ENCODE measurements at regions not wholly inside any gene's neighbourhood (a gene's known extent, or its start where the extent isn't known, plus 50 kb on each side); places are given as distances from the start of the nearest gene placed in this dataset.

DNA sequence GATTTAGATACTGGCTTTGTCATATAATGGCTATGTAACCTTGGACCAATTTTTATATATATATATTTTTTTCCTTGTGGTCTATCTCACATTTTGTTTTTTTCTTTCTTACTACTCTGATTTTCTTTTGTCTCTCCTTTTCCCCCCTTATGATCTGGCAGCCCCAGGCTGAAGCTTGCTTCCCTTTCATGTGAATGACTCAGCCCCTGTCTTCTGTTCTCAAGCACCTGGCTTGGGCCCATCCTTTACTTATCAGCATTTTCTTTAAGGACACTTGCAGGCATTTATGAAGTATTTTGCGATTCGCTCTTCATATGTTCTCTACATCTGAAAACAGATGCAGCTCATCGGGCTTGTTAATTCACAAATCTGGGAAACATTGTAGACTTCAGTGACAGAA is 163.6 kb downstream of the SPRY2 start:
- no peak overlapping the region for H3K4me2 ChIP-seq (ENCODE audit: insufficient read depth, low read length, poor library complexity, severe bottlenecking)
- no peak overlapping the region for H3K9ac ChIP-seq (ENCODE audit: low read depth, low read length, poor library complexity)
- H3K36me3 ChIP-seq (replicated peaks in 1 of 2; ENCODE audit: control insufficient read depth in 2 of 2, insufficient read depth in 2 of 2, low read length in 2 of 2): no peaks in the 10 kb centered on the region
- no peak for DNase-seq (ENCODE audit: low spot score)
- no peak overlapping the region for H2AK5ac ChIP-seq (ENCODE audit: low read depth, low read length)
- H3K4me1 ChIP-seq (ENCODE audit: control insufficient read depth in 2 of 2, insufficient read depth in 1 of 2, low read depth in 1 of 2, low read length in 2 of 2): peaks cover 4 to 6% of the 10 kb centered on the region in 2 donors
- H3K4ac ChIP-seq (ENCODE audit: low read length): no peak overlapping the region
- H2BK12ac ChIP-seq (ENCODE audit: low read length): no peak overlapping the region
- no peak overlapping the region for H4K91ac ChIP-seq (ENCODE audit: low read depth, low read length, poor library complexity)
- no peaks in the 10 kb centered on the region for H3K27me3 ChIP-seq (ENCODE audit: control insufficient read depth in 3 of 3, insufficient read depth in 3 of 3, low read depth in 1 of 3, low read length in 3 of 3)
- no peak overlapping the region for H3K18ac ChIP-seq (ENCODE audit: low read length)
- H3K79me1 ChIP-seq (ENCODE audit: low read depth, low read length): no peaks in the 10 kb centered on the region
- peaks cover 0 to 7% of the 10 kb centered on the region in 2 donors for H3K9me3 ChIP-seq (replicated peaks in 1 of 2; ENCODE audit: control insufficient read depth in 2 of 2, insufficient read depth in 1 of 2, low read depth in 1 of 2, low read length in 2 of 2)
- no CpG with 5 or more reads among the region's 3 CpGs for WGBS, 2 donors (ENCODE audit: extremely low coverage in 2 of 2, insufficient read length in 2 of 2, insufficient replicate concordance in 1 of 2)
- H2AFZ ChIP-seq (ENCODE audit: low read length): no peak overlapping the region
- H3K23ac ChIP-seq (ENCODE audit: low read depth, low read length, poor library complexity): no peak overlapping the region
- no peak overlapping the region for H4K8ac ChIP-seq (ENCODE audit: low read depth, low read length)
- H3K14ac ChIP-seq (ENCODE audit: low read length): no peak overlapping the region
- H2BK15ac ChIP-seq (ENCODE audit: low read length): no peak overlapping the region
- H2BK120ac ChIP-seq (ENCODE audit: low read depth, low read length): no peak overlapping the region
- no peak overlapping the region for H2BK5ac ChIP-seq (ENCODE audit: low read length)
- H3K27ac ChIP-seq (replicated peaks; ENCODE audit: low read length): no peak overlapping the region
- no peak overlapping the region for H3K4me3 ChIP-seq (ENCODE audit: low read length in 2 of 2)

- Histone ChIP-seq H2BK12ac (ENCODE audit: low read length) (no peak overlapping the region), H4K91ac (ENCODE audit: low read depth, low read length, poor library complexity) (no peak overlapping the region), H3K4me2 (ENCODE audit: insufficient read depth, low read length, poor library complexity, severe bottlenecking) (no peak overlapping the region), H3K79me1 (ENCODE audit: low read depth, low read length) (no peaks in the 10 kb centered on the region), H3K27ac (replicated peaks; ENCODE audit: low read length) (no peak overlapping the region), H3K9me3 (replicated peaks in 1 of 2; ENCODE audit: control insufficient read depth in 2 of 2, insufficient read depth in 1 of 2, low read depth in 1 of 2, low read length in 2 of 2) (peaks cover 0 to 7% of the 10 kb centered on the region in 2 donors), H2BK15ac (ENCODE audit: low read length) (no peak overlapping the region), H3K4me3 (ENCODE audit: low read length in 2 of 2) (no peak overlapping the region), H3K4ac (ENCODE audit: low read length) (no peak overlapping the region), H2BK120ac (ENCODE audit: low read depth, low read length) (no peak overlapping the region), H3K9ac (ENCODE audit: low read depth, low read length, poor library complexity) (no peak overlapping the region), H3K18ac (ENCODE audit: low read length) (no peak overlapping the region), H3K36me3 (replicated peaks in 1 of 2; ENCODE audit: control insufficient read depth in 2 of 2, insufficient read depth in 2 of 2, low read length in 2 of 2) (no peaks in the 10 kb centered on the region), H3K14ac (ENCODE audit: low read length) (no peak overlapping the region), H3K23ac (ENCODE audit: low read depth, low read length, poor library complexity) (no peak overlapping the region), H2AFZ (ENCODE audit: low read length) (peak overlapping the region; percentile 68), H3K27me3 (ENCODE audit: control insufficient read depth in 3 of 3, insufficient read depth in 3 of 3, low read depth in 1 of 3, low read length in 3 of 3) (no peaks in the 10 kb centered on the region), H3K4me1 (ENCODE audit: control insufficient read depth in 2 of 2, insufficient read depth in 1 of 2, low read depth in 1 of 2, low read length in 2 of 2) (peaks cover 0 to 3% of the 10 kb centered on the region in 2 donors), H2BK5ac (ENCODE audit: low read length) (no peak overlapping the region), H2AK5ac (ENCODE audit: low read depth, low read length) (no peak overlapping the region), H4K8ac (ENCODE audit: low read depth, low read length) (no peak overlapping the region)
- WGBS, 2 donors (ENCODE audit: extremely low coverage in 2 of 2, insufficient read length in 2 of 2, insufficient replicate concordance in 1 of 2): no CpG with 5 or more reads among the region's 2 CpGs
- DNase-seq (ENCODE audit: low spot score): no peak
These were observed 167.7 kb downstream of the SPRY2 start for GRCh38 chr13:80173224-80173623.

- Histone ChIP-seq H3K23ac (ENCODE audit: low read depth, low read length, poor library complexity) (no peak overlapping the region), H3K4me3 (ENCODE audit: low read length in 2 of 2) (no peak overlapping the region)
- DNase-seq (ENCODE audit: low spot score): no peak
These were observed 169.8 kb downstream of the SPRY2 start for GRCh38 chr13:80171096-80171495.

GRCh38 chr13:80168089-80168850 is 172.7 kb downstream of the SPRY2 start:
- no peak overlapping the region for H3K14ac ChIP-seq (ENCODE audit: low read length)
- H3K79me1 ChIP-seq (ENCODE audit: low read depth, low read length): no peaks in the 10 kb centered on the region
- no CpG with 5 or more reads among the region's 3 CpGs for WGBS, 2 donors (ENCODE audit: extremely low coverage in 2 of 2, insufficient read length in 2 of 2, insufficient replicate concordance in 1 of 2)
- H2BK120ac ChIP-seq (ENCODE audit: low read depth, low read length): no peak overlapping the region
- H3K4ac ChIP-seq (ENCODE audit: low read length): no peak overlapping the region
- H3K18ac ChIP-seq (ENCODE audit: low read length): no peak overlapping the region
- H3K9ac ChIP-seq (ENCODE audit: low read depth, low read length, poor library complexity): no peak overlapping the region
- H2AK5ac ChIP-seq (ENCODE audit: low read depth, low read length): no peak overlapping the region
- DNase-seq (ENCODE audit: low spot score): no peak
- no peaks in the 10 kb centered on the region for H3K27me3 ChIP-seq (ENCODE audit: control insufficient read depth in 3 of 3, insufficient read depth in 3 of 3, low read depth in 1 of 3, low read length in 3 of 3)
- H4K8ac ChIP-seq (ENCODE audit: low read depth, low read length): no peak overlapping the region
- H2AFZ ChIP-seq (ENCODE audit: low read length): no peak overlapping the region
- H2BK15ac ChIP-seq (ENCODE audit: low read length): no peak overlapping the region
- no peak overlapping the region for H2BK12ac ChIP-seq (ENCODE audit: low read length)
- H3K36me3 ChIP-seq (replicated peaks in 1 of 2; ENCODE audit: control insufficient read depth in 2 of 2, insufficient read depth in 2 of 2, low read length in 2 of 2): no peaks in the 10 kb centered on the region
- H3K4me3 ChIP-seq (ENCODE audit: low read length in 2 of 2): no peak overlapping the region
- no peak overlapping the region for H2BK5ac ChIP-seq (ENCODE audit: low read length)
- no peak overlapping the region for H3K27ac ChIP-seq (replicated peaks; ENCODE audit: low read length)
- H3K23ac ChIP-seq (ENCODE audit: low read depth, low read length, poor library complexity): no peak overlapping the region
- no peak overlapping the region for H4K91ac ChIP-seq (ENCODE audit: low read depth, low read length, poor library complexity)
- no peak overlapping the region for H3K4me2 ChIP-seq (ENCODE audit: insufficient read depth, low read length, poor library complexity, severe bottlenecking)
- peaks cover 0 to 3% of the 10 kb centered on the region in 2 donors for H3K4me1 ChIP-seq (ENCODE audit: control insufficient read depth in 2 of 2, insufficient read depth in 1 of 2, low read depth in 1 of 2, low read length in 2 of 2)
- no peaks in the 10 kb centered on the region for H3K9me3 ChIP-seq (replicated peaks in 1 of 2; ENCODE audit: control insufficient read depth in 2 of 2, insufficient read depth in 1 of 2, low read depth in 1 of 2, low read length in 2 of 2)

More at GRCh38 chr13:80171096-80171495, 169.8 kb downstream of the SPRY2 start:
- H3K27ac ChIP-seq (replicated peaks; ENCODE audit: low read length): no peak overlapping the region
- no peak overlapping the region for H4K8ac ChIP-seq (ENCODE audit: low read depth, low read length)
- H3K27me3 ChIP-seq (ENCODE audit: control insufficient read depth in 3 of 3, insufficient read depth in 3 of 3, low read depth in 1 of 3, low read length in 3 of 3): no peaks in the 10 kb centered on the region
- no peak overlapping the region for H2BK120ac ChIP-seq (ENCODE audit: low read depth, low read length)
- no peaks in the 10 kb centered on the region for H3K79me1 ChIP-seq (ENCODE audit: low read depth, low read length)
- no peak overlapping the region for H2AK5ac ChIP-seq (ENCODE audit: low read depth, low read length)
- no CpG with 5 or more reads among the region's 4 CpGs for WGBS, 2 donors (ENCODE audit: extremely low coverage in 2 of 2, insufficient read length in 2 of 2, insufficient replicate concordance in 1 of 2)
- no peak overlapping the region for H3K18ac ChIP-seq (ENCODE audit: low read length)
- H3K4me1 ChIP-seq (ENCODE audit: control insufficient read depth in 2 of 2, insufficient read depth in 1 of 2, low read depth in 1 of 2, low read length in 2 of 2): peaks cover 0 to 3% of the 10 kb centered on the region in 2 donors
- no peak overlapping the region for H2BK15ac ChIP-seq (ENCODE audit: low read length)
- no peak overlapping the region for H3K4ac ChIP-seq (ENCODE audit: low read length)
- no peak overlapping the region for H3K4me2 ChIP-seq (ENCODE audit: insufficient read depth, low read length, poor library complexity, severe bottlenecking)
- no peak overlapping the region for H2AFZ ChIP-seq (ENCODE audit: low read length)
- no peak overlapping the region for H3K14ac ChIP-seq (ENCODE audit: low read length)
- H4K91ac ChIP-seq (ENCODE audit: low read depth, low read length, poor library complexity): no peak overlapping the region
- H3K36me3 ChIP-seq (replicated peaks in 1 of 2; ENCODE audit: control insufficient read depth in 2 of 2, insufficient read depth in 2 of 2, low read length in 2 of 2): no peaks in the 10 kb centered on the region
- H3K9me3 ChIP-seq (replicated peaks in 1 of 2; ENCODE audit: control insufficient read depth in 2 of 2, insufficient read depth in 1 of 2, low read depth in 1 of 2, low read length in 2 of 2): peaks cover 0 to 7% of the 10 kb centered on the region in 2 donors
- H2BK12ac ChIP-seq (ENCODE audit: low read length): no peak overlapping the region
- no peak overlapping the region for H2BK5ac ChIP-seq (ENCODE audit: low read length)
- no peak overlapping the region for H3K9ac ChIP-seq (ENCODE audit: low read depth, low read length, poor library complexity)

Data from neuronal stem cell (in vitro differentiated cells).